ENCODE measurements at regions not wholly inside any gene's neighbourhood (a gene's known extent, or its start where the extent isn't known, plus 50 kb on each side); places are given as distances from the start of the nearest gene placed in this dataset.

DNA sequence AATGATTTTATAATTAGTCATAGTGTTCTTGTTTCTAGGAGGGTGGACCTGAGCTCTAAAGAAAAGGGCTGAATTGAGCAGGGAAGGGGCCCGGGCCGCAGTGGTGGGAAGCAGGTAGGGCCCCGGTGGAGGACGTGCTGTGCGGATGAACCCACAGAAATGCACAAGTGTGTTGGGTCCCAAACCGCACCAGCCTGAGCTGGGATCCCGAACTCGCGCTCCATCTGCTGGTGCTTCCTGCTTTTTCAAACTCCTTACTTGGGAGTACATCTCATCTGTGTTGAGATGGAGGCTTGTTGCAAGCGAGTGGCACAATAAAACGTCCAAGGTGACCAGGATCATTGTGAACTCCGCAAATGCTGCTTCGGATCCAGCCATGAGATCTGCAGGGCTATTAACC, 244.8 kb upstream of the IGF1R start:
- no peak for TF ChIP-seq CTCF (IDR thresholded peaks at IDR 0.05 in 8 of 11, conservative IDR thresholded peaks at IDR 0.05 in 3 of 11)
- TF ChIP-seq POLR2A (IDR thresholded peaks at IDR 0.05) = no peak
- no peak for TF ChIP-seq POLR2AphosphoS5 (IDR thresholded peaks at IDR 0.05)

Data from spleen (tissue), 7 donors.